ENCODE measurements at regions not wholly inside any gene's neighbourhood (a gene's known extent, or its start where the extent isn't known, plus 50 kb on each side); places are given as distances from the start of the nearest gene placed in this dataset.
"Not testable (repeated sequence)": the region's sequence is repeated elsewhere in the genome, so short reads cannot be mapped to it uniquely, and the experiment has no call there.

DNA sequence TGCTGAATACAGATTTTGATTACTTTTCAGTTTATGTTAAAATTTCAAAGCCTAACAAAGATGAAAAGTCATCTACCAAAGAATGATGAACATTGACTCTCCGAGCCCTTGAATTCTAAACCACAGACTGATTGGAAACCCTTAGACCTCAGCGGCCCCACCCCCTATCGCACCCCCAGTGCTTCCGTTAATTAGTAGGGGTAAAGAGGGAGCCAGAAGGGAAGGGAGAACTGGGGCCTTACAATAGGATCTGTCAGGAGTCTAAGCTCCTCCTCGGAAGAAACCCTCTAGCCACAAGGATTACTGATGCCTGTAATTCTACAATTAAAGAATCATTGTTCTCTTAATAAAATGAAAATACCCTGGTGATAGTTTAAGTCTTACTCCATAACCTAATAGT lies 79.7 kb upstream of the JARID2 start:
- CTCF ChIA-PET: no interaction called here
- Histone ChIP-seq H3K36me3 (ENCODE audit: control insufficient read depth in 4 of 4, insufficient read depth in 4 of 4, low read length in 3 of 4) (no peaks in the 10 kb centered on the region), H3K27me3 (replicated peaks in 2 of 5; ENCODE audit: control insufficient read depth in 4 of 5, insufficient read depth in 5 of 5, low read length in 4 of 5) (no peaks in the 10 kb centered on the region), H3K4me1 (ENCODE audit: control extremely low read depth in 1 of 4, control insufficient read depth in 4 of 4, insufficient read depth in 4 of 4, low read length in 3 of 4) (no peaks in the 10 kb centered on the region), H3K9me3 (ENCODE audit: control extremely low read depth in 1 of 5, control insufficient read depth in 4 of 5, insufficient read depth in 2 of 5, low read depth in 1 of 5, low read length in 4 of 5) (no peaks in the 10 kb centered on the region), H3K4me3 (ENCODE audit: control insufficient read depth in 1 of 7, extremely low read depth in 1 of 7, insufficient read depth in 4 of 7, low read depth in 2 of 7, low read length in 6 of 7) (no peak overlapping the region), H3K27ac (ENCODE audit: insufficient read depth in 1 of 2, low read depth in 1 of 2, low read length in 2 of 2, poor library complexity in 1 of 2, severe bottlenecking in 2 of 2) (no peak overlapping the region)
- POLR2A ChIA-PET: no interaction called here
- no CpG with 5 or more reads among the region's 5 CpGs for WGBS (ENCODE audit: insufficient coverage)
- no peak for DNase-seq

DNA sequence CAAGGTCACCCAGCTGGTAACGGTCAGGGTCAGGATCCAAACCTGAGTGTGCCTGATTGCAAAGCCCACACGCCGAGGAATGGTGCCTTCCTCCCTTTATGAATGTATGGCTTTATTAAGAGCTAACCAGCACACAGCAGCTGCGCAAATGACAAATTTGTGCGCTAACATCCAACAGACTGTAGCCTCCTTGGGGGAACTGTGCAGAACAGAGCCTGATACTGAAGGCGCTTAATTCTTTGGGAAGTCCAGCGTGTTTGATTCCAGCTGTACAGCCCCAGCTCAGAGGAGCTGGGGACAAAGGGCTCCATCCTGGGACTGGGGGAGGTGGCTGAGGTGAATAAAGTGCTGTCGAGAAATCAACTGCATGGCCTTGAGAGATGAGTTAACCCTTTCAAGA lies 75.7 kb upstream of the JARID2 start:
- POLR2A ChIA-PET: no interaction called here

DNA sequence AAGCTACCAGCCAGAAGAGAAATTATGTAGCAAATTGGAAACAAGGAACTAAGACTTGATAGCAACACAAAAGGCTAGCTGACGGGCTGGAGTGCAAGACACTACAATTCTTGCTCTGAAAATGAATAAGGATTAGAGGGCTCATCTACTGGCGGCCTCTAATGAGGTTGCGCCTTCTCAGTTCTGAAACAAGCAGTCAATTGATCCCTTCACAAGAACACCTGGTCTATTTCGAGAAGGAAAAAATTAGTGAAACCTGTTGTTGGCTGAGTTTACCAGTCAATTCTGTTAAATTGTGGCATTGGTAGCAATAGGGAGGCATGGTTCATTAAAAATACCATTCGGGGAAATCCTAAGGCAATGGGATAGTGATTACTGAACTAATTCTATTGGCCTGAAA lies 74.8 kb upstream of the JARID2 start:
- H3K4me1 ChIP-seq (ENCODE audit: control extremely low read depth in 1 of 4, control insufficient read depth in 4 of 4, insufficient read depth in 4 of 4, low read length in 3 of 4): no peaks in the 10 kb centered on the region
- no peak for DNase-seq
- POLR2A ChIA-PET: no interaction called here
- H3K27ac ChIP-seq (ENCODE audit: insufficient read depth in 1 of 2, low read depth in 1 of 2, low read length in 2 of 2, poor library complexity in 1 of 2, severe bottlenecking in 2 of 2): no peak overlapping the region
- no peaks in the 10 kb centered on the region for H3K27me3 ChIP-seq (replicated peaks in 2 of 5; ENCODE audit: control insufficient read depth in 4 of 5, insufficient read depth in 5 of 5, low read length in 4 of 5)
- CTCF ChIA-PET: no interaction called here
- no peaks in the 10 kb centered on the region for H3K9me3 ChIP-seq (ENCODE audit: control extremely low read depth in 1 of 5, control insufficient read depth in 4 of 5, insufficient read depth in 2 of 5, low read depth in 1 of 5, low read length in 4 of 5)
- WGBS (ENCODE audit: insufficient coverage): 98% methylated on average over 4 of the region's 5 CpGs
- H3K36me3 ChIP-seq (ENCODE audit: control insufficient read depth in 4 of 4, insufficient read depth in 4 of 4, low read length in 3 of 4): no peaks in the 10 kb centered on the region
- H3K4me3 ChIP-seq (ENCODE audit: control insufficient read depth in 1 of 7, extremely low read depth in 1 of 7, insufficient read depth in 4 of 7, low read depth in 2 of 7, low read length in 6 of 7): no peak overlapping the region

More for the DNA sequence above, 75.7 kb upstream of the JARID2 start:
- Histone ChIP-seq H3K4me3 (ENCODE audit: control insufficient read depth in 1 of 7, extremely low read depth in 1 of 7, insufficient read depth in 4 of 7, low read depth in 2 of 7, low read length in 6 of 7) (no peak overlapping the region), H3K27me3 (replicated peaks in 2 of 5; ENCODE audit: control insufficient read depth in 4 of 5, insufficient read depth in 5 of 5, low read length in 4 of 5) (no peaks in the 10 kb centered on the region), H3K4me1 (ENCODE audit: control extremely low read depth in 1 of 4, control insufficient read depth in 4 of 4, insufficient read depth in 4 of 4, low read length in 3 of 4) (no peaks in the 10 kb centered on the region), H3K36me3 (ENCODE audit: control insufficient read depth in 4 of 4, insufficient read depth in 4 of 4, low read length in 3 of 4) (no peaks in the 10 kb centered on the region), H3K27ac (ENCODE audit: insufficient read depth in 1 of 2, low read depth in 1 of 2, low read length in 2 of 2, poor library complexity in 1 of 2, severe bottlenecking in 2 of 2) (no peak overlapping the region), H3K9me3 (ENCODE audit: control extremely low read depth in 1 of 5, control insufficient read depth in 4 of 5, insufficient read depth in 2 of 5, low read depth in 1 of 5, low read length in 4 of 5) (no peaks in the 10 kb centered on the region)
- WGBS (ENCODE audit: insufficient coverage): 100% methylated on average over 5 of the region's 8 CpGs
- CTCF ChIA-PET: no interaction called here
- no peak for DNase-seq

DNA sequence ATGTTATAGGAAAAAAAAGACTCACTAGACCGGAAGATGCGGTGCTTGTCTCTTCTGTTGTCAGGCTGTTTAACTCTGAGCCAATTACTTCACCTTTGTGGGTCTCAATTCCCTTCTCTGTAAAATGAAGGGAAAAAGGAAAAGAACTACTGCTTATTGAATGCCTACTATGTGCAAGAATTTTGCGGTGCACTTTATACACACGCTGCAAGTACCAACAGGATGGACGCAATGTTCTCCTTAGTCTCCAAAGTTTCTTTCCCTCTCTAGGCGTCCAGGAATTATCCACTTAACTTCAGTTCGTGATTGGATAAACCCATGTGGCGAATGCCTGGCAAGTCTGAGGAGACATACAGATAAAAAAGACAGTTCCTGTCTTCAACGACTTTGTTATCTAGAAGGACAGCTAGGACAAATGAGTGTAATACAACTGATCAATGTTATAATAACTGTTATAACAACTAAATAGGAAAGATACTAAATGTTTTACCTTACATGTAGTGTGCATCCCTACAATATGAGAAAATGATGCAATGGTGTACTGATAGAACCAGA lies 69.0 kb upstream of the JARID2 start:
- ChIA-PET CTCF (no interaction called here), POLR2A (no interaction called here)
- WGBS (ENCODE audit: insufficient coverage): 100% methylated on average over 3 of the region's 9 CpGs
- H3K27ac ChIP-seq (ENCODE audit: insufficient read depth in 1 of 2, low read depth in 1 of 2, low read length in 2 of 2, poor library complexity in 1 of 2, severe bottlenecking in 2 of 2): no peak overlapping the region
- H3K4me1 ChIP-seq (ENCODE audit: control extremely low read depth in 1 of 4, control insufficient read depth in 4 of 4, insufficient read depth in 4 of 4, low read length in 3 of 4): no peaks in the 10 kb centered on the region
- no peaks in the 10 kb centered on the region for H3K27me3 ChIP-seq (replicated peaks in 2 of 5; ENCODE audit: control insufficient read depth in 4 of 5, insufficient read depth in 5 of 5, low read length in 4 of 5)
- no peaks in the 10 kb centered on the region for H3K36me3 ChIP-seq (ENCODE audit: control insufficient read depth in 4 of 4, insufficient read depth in 4 of 4, low read length in 3 of 4)
- no peaks in the 10 kb centered on the region for H3K9me3 ChIP-seq (ENCODE audit: control extremely low read depth in 1 of 5, control insufficient read depth in 4 of 5, insufficient read depth in 2 of 5, low read depth in 1 of 5, low read length in 4 of 5)
- no peak overlapping the region for H3K4me3 ChIP-seq (ENCODE audit: control insufficient read depth in 1 of 7, extremely low read depth in 1 of 7, insufficient read depth in 4 of 7, low read depth in 2 of 7, low read length in 6 of 7)
- no peak for DNase-seq

DNA sequence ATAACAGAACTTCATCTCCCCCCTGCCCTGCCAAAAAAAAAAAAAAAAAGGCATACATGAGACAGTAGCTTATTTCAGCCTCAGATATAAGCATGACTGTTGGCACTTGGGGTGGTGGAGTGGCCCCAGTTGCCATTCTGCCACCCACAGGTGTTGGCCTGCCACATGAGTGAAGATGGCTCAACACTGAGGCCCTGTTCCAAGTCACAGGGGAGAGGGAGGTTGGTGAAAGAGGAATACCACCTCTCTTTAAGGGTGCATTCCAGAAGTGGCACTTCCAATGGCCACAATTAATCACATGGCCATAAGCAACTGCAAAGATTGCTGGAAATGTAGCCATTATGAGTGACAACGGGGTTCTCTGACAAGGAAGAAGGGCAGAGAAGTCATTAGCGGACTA lies 61.9 kb upstream of the JARID2 start:
- H3K4me1 ChIP-seq (ENCODE audit: control extremely low read depth in 1 of 4, control insufficient read depth in 4 of 4, insufficient read depth in 4 of 4, low read length in 3 of 4): no peaks in the 10 kb centered on the region
- no CpG with 5 or more reads among the region's 2 CpGs for WGBS (ENCODE audit: insufficient coverage)
- no peaks in the 10 kb centered on the region for H3K9me3 ChIP-seq (ENCODE audit: control extremely low read depth in 1 of 5, control insufficient read depth in 4 of 5, insufficient read depth in 2 of 5, low read depth in 1 of 5, low read length in 4 of 5)
- H3K4me3 ChIP-seq (ENCODE audit: control insufficient read depth in 1 of 7, extremely low read depth in 1 of 7, insufficient read depth in 4 of 7, low read depth in 2 of 7, low read length in 6 of 7): no peak overlapping the region
- H3K27me3 ChIP-seq (replicated peaks in 2 of 5; ENCODE audit: control insufficient read depth in 4 of 5, insufficient read depth in 5 of 5, low read length in 4 of 5): no peaks in the 10 kb centered on the region
- POLR2A ChIA-PET: no interaction called here
- no peak overlapping the region for H3K27ac ChIP-seq (ENCODE audit: insufficient read depth in 1 of 2, low read depth in 1 of 2, low read length in 2 of 2, poor library complexity in 1 of 2, severe bottlenecking in 2 of 2)
- CTCF ChIA-PET: no interaction called here
- no peak for DNase-seq
- H3K36me3 ChIP-seq (ENCODE audit: control insufficient read depth in 4 of 4, insufficient read depth in 4 of 4, low read length in 3 of 4): no peaks in the 10 kb centered on the region

DNA sequence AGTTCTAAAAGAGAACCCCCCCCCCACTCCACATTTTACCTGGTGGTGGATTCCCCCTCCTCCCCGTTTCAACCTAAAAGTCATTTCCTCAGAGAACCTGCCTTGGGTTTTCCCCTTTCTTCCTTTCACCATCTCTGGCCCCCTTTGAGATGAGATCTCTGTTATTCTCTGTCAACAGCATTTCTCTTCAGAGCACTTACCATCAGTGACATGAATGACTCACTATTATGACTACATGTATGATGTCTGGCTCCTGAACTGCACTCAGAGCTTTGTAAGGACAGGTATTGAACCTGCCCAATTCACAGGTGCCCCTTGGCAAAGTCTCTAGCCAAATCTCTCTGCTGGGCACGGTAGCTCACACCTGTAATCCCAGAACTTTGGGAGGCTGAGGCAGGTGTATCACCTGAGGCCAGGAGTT lies 61.4 kb upstream of the JARID2 start:
- ChIA-PET POLR2A (no interaction called here), CTCF (no interaction called here)
- H3K9me3 ChIP-seq (ENCODE audit: control extremely low read depth in 1 of 5, control insufficient read depth in 4 of 5, insufficient read depth in 2 of 5, low read depth in 1 of 5, low read length in 4 of 5): no peaks in the 10 kb centered on the region
- H3K27ac ChIP-seq (ENCODE audit: insufficient read depth in 1 of 2, low read depth in 1 of 2, low read length in 2 of 2, poor library complexity in 1 of 2, severe bottlenecking in 2 of 2): no peak overlapping the region
- H3K36me3 ChIP-seq (ENCODE audit: control insufficient read depth in 4 of 4, insufficient read depth in 4 of 4, low read length in 3 of 4): no peaks in the 10 kb centered on the region
- no peak overlapping the region for H3K4me3 ChIP-seq (ENCODE audit: control insufficient read depth in 1 of 7, extremely low read depth in 1 of 7, insufficient read depth in 4 of 7, low read depth in 2 of 7, low read length in 6 of 7)
- 100% methylated on average over 1 of the region's 2 CpGs for WGBS (ENCODE audit: insufficient coverage)
- no peaks in the 10 kb centered on the region for H3K4me1 ChIP-seq (ENCODE audit: control extremely low read depth in 1 of 4, control insufficient read depth in 4 of 4, insufficient read depth in 4 of 4, low read length in 3 of 4)
- no peak for DNase-seq
- H3K27me3 ChIP-seq (replicated peaks in 2 of 5; ENCODE audit: control insufficient read depth in 4 of 5, insufficient read depth in 5 of 5, low read length in 4 of 5): no peaks in the 10 kb centered on the region

DNA sequence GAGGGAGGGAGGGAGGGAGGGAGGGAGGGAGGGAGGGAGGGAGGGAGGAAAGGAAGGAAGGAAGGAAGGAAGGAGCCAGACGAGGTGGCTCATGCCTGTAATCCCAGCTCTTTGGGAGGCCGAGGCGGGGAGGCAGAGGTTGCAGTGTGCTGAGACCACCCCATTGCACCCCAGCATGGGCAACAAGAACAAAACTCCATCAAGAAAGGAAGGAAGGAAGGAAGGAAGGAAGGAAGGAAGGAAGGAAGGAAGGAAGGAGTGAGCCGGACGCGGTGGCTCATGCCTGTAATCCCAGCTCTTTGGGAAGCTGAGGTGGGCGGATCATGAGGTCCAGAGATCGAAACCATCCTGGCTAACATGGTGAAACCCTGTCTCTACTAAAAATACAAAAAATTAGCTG lies 60.8 kb upstream of the JARID2 start:
- H3K4me1 ChIP-seq (ENCODE audit: control extremely low read depth in 1 of 4, control insufficient read depth in 4 of 4, insufficient read depth in 4 of 4, low read length in 3 of 4); H3K27me3 ChIP-seq (replicated peaks in 2 of 5; ENCODE audit: control insufficient read depth in 4 of 5, insufficient read depth in 5 of 5, low read length in 4 of 5); DNase-seq; H3K36me3 ChIP-seq (ENCODE audit: control insufficient read depth in 4 of 4, insufficient read depth in 4 of 4, low read length in 3 of 4); POLR2A ChIA-PET; H3K4me3 ChIP-seq (ENCODE audit: control insufficient read depth in 1 of 7, extremely low read depth in 1 of 7, insufficient read depth in 4 of 7, low read depth in 2 of 7, low read length in 6 of 7); H3K9me3 ChIP-seq (ENCODE audit: control extremely low read depth in 1 of 5, control insufficient read depth in 4 of 5, insufficient read depth in 2 of 5, low read depth in 1 of 5, low read length in 4 of 5); CTCF ChIA-PET; H3K27ac ChIP-seq (ENCODE audit: insufficient read depth in 1 of 2, low read depth in 1 of 2, low read length in 2 of 2, poor library complexity in 1 of 2, severe bottlenecking in 2 of 2): not testable (repeated sequence)
- 90% methylated on average over 2 of the region's 8 CpGs for WGBS (ENCODE audit: insufficient coverage)

Data from common myeloid progenitor, CD34-positive (primary cell).